ENCODE measurements at regions not wholly inside any gene's neighbourhood (a gene's known extent, or its start where the extent isn't known, plus 50 kb on each side); places are given as distances from the start of the nearest gene placed in this dataset.
"Not testable (repeated sequence)": the region's sequence is repeated elsewhere in the genome, so short reads cannot be mapped to it uniquely, and the experiment has no call there.

DNA sequence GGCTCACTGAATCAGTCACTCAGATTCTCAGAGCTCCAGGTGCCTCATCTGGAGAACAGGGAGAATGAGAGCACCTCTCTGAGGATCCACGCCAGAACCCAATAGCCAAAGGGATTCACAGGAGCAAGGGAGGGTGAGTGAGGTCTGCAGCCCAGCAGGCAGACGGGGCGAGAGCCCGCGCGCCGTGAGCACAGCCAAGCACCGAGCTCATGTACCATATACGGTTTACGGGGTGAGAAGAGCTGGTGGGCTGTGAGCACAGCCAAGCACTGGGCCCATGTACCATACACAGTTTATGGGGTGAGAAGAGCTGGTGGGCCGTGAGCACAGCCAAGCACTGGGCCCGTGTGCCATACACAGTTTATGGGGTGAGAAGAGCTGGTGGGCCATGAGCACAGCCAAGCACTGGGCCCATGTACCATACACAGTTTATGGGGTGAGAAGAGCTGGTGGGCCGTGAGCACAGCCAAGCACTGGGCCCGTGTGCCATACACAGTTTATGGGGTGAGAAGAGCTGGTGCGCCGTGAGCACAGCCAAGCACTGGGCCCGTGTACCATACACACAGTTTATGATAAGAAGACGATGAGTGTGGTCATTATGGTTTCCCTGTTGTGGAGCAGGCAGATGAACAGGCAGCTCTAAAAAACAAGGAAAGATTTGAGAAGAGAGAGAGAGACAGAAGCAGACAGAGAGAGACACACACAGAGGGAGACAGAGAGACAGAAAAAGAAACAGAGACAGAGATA, 125.7 kb upstream of the ANO1 start:
- not testable (repeated sequence) for DNase-seq

DNA sequence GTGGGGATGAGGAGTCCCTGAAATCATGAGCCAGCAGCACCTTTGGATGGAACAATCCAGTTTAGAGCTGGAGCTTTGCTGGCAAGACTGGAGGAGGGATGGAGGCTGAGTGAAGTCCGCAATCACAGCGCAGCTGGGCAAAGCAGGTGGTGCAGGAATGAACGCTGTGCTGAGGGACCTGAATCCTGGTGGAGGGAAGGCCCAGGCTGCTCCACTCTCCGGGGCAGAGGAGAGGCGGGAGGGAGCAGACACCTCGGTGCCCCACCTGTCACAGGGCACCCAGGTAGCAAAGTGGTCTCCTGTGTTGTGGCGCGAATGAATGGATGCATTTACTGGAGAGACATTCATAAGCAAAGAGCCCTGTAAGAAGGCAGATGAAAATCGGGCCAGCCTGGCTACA, 124.8 kb upstream of the ANO1 start:
- no peak for DNase-seq

DNA sequence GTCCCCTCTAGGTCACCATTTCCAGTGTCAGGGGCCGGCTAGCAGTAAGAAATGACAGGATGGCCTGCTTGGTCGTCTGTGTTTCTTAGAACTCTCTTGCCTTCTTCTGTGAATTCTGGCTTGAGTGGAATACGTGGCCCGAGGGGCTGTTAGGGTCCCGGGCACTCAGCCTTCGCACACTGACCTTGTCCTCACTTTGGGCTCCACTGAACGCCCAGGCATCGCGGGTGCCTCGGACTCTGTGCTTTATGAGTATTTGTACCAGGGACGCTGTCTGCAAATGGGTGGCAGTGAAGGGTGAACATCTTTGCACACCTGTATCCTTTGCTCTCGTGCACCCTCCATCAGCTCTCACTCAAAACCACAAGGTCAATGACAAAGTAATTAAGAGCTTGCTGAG, 123.4 kb upstream of the ANO1 start:
- no peak for DNase-seq

DNA sequence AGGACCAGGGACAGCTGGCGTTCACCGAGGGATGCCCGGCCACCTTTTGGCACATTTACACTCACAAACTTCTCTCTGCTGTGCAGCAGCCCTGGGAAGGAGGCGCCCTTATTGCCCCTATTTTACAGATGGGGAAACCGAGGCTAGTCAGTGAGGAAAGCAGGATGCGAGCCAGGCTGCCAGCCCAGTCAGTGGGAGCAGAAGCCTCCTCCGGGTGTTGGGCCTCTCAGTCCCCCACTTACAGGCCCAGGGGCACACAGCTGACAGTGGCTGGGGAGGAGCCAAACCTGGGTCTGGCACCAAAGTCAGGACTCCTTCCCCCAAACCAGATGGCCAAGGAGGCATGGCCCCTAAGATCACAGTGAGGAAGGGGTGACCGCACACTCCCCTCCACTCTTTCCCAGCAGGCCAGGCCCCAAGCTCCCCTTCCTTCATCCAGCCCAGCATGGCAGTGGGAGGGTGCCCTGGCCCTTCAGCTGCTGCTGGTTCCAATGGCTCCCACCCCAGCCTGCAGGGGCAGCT, 121.4 kb upstream of the ANO1 start:
- DNase-seq, result no peak

DNA sequence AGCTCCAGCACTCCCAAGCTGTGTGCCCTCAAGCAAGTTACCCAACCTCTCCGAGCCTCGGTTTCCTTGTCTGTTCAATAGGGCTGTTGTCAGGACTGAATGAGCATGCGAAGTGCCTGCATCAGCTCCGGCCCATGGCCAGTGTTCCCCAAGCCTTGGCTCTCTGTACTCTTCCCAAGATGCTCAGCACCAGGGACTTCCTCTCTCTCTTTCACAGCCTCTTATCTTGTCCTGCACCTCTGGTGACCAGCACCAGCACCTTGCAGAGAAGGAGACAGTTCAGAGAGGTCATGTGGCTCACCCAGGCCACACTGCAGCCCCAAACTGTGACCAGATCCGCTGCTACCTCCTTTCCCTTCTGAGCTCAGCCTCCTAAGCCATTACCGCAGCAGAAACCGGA, 120.3 kb upstream of the ANO1 start:
- DNase-seq, result no peak

DNA sequence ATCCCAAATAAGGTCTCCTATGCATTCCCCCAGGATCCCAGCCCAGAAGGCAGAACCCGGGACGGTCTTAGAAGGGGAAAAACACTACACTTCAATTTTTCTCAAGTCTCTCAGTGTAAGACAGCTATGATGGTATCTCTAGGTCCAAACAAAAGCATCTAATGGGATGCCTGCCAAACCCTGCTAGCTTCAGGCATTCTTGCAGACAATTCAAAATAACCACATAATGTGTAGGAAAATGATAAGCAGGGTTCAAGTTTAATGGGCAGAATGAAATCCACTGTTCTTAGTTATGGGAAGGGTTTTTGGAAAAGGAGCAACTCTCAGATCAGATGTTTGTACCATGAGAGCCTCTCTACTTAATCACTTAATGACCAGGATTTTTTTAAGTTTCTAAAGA, 119.8 kb upstream of the ANO1 start:
- DNase-seq, result no peak

DNA sequence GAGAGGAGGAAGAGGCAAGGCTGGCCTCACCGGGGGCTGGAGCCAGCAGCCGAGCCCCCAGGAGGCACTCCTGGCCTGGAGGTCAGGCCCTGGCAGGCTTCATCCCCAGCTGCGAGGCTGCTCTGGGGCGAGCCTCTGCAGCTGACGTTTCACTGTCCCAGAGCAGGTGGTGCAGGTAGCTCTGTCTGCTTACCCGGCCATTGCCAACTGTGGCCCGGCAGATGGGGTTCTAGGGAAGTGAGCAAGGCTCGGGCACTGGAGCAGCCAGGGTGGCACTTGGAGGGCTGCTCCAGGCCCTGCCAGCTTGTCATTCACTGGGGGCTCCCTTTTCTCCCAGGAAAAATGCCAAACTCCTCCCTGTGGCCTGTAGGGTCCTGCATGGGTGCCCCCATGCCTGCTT, 118.7 kb upstream of the ANO1 start:
- no peak for DNase-seq

DNA sequence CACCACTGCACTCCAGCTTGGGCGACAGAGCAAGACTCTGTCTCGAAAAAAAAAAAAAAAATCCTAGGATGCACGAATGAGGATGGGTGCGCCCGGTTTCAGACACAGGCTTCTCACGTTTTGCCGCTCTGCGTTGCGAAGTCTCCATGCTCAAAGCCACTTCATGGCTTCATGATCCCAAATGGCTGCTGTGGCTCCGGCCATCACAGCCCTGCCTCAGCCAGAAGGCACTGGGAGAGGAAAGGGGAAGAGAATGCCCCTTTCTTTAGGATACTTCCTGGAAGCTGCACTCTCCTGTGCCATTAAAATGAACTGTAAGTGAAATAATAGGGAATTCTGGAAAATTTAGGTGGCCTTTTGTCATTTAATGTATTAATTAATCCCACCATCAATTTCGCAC, 116.4 kb upstream of the ANO1 start:
- no peak for DNase-seq

DNA sequence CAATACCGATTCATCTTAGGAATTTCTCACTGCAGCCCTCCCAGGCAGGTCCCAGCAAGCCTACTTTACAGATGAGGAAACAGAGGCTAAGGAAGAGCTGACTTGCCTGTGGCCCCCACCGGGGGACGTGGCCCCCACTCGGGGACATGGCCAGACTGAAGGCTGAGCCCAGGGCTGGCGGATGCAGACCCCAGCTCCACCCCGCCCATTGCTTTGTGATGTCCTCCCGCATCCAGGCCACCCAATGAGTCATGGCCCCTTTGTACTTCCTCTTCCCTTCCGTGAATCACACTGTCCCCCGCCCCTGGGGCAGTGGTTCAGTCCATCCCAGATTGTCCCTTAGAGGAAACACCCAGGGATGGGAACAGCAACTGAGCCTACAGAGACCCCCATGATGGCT, 116.0 kb upstream of the ANO1 start:
- DNase-seq, result no peak

DNA sequence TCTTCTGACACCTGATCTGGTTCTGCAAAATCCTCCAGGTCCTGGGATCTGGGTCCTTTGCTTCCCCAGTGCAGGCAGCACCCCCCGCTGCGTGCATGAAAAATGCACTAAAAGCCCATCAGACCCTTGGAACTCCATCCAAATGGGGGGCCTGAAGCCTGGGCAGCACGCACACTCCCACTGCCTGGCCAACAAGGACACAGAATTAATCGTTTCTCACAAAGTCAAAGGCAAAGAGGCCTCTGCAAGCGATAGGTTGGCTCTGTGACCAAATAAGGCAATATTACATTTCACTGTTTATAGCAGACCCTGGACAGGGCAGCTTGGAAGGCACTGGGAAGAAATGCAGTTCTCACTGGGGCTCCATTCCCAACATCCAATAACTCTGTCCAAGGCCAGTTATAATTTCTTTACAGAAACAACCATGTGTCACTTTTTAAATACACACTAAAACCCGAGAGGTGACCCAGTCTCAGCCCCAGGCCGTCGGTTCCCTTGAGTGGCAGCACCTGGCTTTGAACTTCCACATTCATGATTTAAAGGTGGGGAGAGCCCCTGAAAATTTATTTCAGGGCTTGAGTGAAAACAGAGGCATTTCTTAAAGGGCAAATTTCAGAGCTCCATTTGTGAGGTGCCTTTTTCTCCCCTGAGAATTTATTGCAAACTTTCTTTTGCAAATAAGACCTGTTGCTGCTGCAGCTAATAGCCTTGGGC, 114.4 kb upstream of the ANO1 start:
- DNase-seq, result no peak

DNA sequence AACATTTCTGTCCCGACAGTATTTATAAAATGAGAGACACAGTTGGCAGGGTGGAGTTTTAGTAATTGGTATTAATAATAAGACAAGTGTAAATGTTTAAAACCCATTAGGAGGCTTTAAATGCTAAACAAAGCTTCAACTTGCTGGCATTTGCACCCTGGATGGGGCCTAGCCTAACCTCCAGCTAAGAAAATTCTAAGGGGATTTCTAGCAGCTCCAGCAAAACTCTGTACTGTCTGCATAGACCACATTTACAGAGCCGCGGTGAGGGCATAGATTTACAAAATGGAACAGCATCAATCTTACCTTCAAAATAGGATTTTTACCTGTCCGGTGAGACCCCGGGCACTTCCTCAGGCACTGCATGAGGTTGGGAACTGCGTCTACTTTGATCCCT, 113.9 kb upstream of the ANO1 start:
- no peak for DNase-seq

DNA sequence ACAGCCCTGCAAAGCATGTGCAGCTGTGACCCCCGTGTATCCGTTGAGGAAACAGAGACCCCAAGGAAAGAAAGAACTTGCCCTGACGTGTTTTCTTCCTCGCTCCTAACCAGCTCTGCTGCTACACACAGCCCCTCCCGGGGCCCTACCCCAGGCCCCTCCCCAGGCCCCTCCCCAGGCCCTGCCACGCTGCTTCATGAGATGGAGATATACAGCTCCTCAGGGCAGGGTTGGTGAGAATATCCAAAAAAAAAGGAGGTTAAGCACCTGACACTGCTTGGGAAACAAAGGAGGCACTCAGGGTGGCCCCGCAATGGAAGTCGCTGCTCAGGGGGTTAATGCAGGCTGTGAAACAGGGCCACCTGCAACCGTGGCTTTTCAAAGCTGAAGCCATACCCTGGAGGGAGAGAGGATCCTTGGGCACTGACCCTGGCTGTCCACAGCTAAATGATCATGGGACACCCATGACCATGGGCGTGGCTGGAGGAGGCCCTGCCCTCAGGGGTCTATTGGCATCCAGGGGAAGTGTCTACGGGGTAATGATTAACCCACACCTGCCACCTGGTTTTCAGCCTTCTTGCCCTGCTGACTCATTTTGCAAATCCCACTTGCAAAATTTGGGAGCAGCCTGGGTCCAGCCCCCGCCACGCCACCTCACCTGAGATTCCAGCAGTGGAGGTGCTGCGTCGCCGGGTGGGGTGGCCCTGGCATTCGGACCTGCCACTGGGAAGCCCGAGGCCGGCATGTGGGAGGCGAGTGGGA, 112.1 kb upstream of the ANO1 start:
- no peak for DNase-seq

DNA sequence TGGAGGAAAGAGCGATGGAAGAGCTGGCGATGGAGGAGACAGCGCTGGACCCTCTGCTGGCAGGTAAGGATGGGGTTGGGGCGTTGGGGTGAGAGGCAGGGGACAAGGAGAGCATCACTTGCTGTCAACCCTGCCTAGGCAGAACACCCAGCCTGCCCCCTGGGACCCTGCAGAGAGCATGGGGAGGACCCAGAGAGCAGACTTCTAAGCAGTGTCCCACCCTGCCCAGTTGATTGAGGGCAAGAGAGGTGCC, 111.6 kb upstream of the ANO1 start:
- no peak for DNase-seq

DNA sequence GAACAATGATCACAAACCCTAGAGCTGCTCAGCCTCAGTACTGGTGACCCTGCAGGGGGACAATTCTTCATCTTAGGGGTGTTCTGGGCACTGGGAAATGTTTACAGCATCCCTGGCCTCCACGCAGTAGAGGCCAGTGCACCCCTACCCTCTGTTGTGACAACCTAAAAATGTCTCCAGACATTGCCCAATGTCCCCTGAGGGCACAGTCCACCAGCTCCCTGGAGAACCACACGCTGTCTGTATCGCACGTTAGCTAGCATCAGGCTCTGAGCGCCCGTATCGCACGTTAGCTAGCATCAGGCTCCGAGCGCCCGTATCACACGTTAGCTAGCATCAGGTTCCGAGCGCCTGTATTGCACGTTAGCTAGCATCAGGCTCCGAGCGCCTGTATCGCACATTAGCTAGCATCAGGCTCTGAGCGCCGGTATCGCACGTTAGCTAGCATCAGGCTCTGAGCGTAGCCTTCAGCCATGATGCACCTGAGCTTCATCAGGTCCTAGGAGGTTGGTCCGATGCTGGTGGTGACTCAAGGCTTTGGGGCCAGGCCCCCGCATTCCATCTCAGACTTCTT, 111.1 kb upstream of the ANO1 start:
- no peak for DNase-seq

DNA sequence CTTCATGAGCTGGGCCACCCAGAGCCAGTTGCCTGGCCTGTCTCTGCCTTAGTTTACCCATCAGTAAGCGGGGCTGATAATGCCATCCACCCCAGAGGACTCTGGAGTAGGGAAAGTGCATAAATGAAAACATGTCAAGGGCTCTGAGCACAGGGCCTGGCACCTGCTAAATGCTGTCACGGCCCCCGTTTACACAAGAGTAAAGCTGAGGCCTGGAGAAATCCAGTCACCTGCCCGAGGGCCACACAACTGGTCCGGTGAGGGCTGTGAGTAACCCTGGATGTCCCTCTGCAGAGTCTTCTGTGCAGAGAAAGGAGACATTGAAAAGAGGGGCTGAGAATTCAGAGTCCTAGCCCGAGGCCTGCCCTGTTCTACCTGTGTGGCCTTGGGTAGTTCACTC, 110.6 kb upstream of the ANO1 start:
- no peak for DNase-seq

DNA sequence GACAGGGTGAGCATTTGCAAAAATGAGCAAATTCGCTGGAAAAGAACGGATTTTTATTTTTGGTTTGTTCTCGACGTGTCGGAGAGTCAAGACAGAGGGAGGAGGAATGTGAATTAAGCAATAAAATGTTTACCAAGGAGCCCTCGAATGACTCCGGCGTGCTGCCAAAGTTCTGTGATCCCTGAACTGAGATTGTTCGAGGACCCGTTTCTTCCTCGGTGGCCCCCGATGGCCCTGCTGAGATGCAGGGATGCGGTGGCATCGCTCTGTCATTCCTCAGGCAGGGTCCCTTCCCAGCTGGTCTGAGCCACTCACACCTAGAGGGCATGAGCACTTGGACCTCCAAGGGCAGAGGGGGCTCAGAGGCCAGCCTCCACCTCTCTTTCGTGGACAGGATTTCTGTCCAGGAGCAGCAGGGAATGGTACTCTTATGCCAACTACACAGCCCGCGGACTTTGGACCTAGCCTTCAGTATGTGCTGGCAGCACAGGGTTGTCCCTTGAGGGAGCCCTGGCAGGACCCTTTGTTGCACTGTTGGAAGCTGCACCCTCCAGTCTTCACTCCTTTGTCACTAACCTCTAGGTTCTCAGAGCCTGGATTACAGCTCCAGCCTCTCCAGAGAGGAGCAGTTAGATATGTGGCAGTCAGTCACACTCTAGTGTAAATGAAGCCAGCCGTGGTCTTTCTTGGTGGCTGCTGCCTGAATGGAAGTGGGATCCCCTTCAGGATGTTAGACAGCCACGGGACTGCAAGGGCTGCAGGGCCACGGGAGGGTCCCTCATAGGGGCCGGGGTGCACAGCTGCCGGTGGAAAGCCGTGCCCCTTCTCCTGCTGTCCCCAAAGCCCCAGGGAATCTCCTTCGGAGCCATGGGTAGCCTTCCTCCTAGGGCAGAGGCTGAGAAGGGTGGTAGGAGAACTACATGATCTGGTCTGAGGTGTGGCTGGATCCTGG, 109.4 kb upstream of the ANO1 start:
- no peak for DNase-seq

DNA sequence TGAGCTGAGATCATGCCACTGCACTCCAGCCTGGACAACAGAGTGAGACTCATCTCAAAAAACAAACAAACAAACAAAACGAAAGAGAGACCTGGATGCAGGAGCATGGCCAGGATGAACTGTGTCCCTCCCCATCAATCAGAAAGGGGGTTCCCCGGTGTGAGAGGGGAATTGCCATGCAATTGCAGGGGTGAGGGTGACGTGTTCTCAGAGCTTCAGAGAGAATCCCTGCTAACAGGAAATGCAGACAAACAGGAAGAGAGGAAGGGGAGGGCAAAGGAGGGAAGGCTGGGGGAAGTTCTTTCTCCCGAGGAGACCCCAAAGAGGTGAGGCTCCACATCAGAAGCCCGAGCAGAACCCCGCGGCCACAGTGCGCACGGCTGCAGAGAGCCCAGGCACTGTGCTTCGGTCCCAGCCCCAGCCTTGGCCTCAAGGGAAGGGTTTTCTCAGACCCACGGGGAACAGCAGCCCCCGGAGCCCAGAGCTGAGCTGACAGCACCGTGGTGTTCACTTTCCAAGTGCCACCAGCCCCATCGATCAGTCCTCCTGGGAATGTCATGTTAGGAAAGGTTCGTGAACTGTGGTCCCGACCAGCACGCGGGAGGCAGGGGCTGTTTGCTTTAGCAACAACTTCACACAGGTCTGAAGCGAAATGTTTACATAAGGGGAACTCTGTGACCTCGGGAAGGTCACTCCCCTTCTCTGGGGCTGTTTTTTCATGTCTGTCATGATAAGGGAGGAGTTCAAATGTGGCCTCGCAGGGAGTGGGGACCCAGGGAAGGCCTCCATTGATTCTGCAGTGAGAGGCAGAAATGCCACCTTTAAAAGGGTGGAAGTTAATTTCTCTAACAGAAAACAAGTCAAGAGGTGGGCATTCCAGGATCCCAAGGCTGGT, 108.0 kb upstream of the ANO1 start:
- no peak for DNase-seq

DNA sequence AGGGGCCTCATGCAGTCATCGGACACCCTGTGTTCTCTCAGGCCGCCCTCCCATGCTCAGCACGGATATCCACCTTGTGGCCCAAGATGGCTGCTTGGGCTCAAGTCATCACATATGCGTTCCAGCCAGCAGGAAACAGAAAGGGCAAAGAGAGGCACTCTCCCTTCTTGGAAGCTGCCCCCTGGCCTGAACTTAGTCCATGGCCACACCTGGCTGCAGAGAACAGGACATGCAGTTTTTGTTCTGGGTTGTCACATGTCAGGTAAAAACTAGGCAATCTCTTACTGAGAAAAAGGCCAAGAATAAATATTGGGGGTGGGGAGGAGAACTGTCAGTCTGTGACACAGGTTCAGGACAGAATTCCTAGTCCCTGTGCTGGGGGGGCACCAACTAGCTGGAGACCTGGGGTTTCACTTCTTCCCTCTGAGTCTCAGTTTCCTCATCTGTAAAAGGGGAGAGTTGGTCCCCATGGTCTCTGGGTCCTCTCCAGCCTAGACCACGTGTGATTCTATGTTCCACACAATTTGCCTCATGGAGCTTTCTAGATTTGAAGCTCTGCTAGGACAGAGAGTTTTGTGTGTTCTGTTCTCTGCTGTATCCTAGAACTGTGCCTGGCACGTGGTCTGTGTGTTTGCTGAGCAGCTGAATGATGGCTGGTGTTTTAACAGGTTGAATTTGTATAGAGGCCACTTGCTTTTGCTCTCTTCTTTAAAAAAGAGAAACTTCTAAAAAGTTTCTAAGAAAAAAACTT, 107.2 kb upstream of the ANO1 start:
- no peak for DNase-seq

DNA sequence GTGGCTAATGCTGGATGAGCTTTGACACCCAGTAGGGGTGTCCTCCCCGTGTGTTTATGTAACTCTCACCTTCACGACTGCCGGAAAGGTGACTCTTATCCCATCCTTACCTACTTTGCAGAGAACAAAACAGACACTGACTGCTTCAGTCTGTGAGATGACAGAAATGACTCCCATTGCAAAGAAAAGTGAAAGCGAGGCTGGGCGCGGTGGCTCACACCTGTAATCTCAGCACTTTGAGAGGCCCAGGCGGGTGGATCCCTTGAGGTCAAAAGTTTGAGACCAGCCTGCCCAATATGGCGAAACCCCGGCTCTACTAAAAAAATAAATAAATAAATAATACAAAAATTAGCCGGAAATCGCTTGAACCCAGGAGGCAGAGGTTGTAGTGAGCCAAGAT, 106.4 kb upstream of the ANO1 start:
- no peak for DNase-seq

DNA sequence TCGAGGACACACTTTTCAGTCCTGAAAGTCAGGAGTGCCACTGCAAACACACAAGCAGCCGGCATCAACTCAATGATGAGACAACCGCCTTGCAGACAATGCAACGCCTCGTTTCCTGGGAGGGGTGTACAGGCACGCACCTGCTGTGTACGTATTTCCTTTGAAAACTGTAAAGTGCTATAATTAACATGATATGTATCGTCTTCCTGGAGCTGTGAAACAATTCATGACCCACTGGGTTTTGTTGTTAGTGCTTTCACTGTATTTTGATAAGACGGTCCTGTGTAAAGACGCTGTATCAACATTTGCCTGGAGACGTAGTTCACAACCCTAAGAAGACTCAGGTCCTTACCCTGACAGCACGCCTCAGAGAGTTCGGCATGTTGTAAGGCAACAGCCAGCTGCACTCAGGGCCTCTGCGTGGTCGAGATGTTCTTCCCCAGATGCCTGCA, 105.7 kb upstream of the ANO1 start:
- DNase-seq, result no peak

DNA sequence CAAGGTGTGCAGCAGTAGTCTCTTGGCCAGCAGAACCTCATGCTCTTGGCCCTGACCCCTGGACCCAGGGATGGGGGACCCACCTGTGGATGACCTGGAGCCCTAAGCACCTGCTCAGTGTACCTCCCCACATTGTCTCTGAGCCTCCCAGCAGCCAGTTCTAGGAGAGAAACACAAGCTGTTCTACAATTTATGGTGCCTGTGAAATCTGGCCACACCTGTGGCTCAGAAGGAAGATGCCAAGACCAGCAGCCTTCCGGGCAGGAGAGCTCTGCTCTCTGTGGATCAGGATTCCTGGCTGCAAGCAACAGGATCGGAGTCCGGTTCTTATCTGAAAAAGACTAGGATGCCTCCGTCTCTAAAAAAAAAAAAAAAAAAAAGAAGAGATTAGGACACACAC, 103.6 kb upstream of the ANO1 start:
- no peak for DNase-seq

Measured in activated CD8-positive, alpha-beta memory T cell treated with anti-CD3 and anti-CD28 coated beads, Interleukin-2, amount 50 U/mL, for 48 hours (primary cell).